Suppressor macrophage treated with lipopolysaccharide for 1 hour (primary cell): ENCODE measurements at regions not wholly inside any gene's neighbourhood (a gene's known extent, or its start where the extent isn't known, plus 50 kb on each side); places are given as distances from the start of the nearest gene placed in this dataset.

Source experiments
- DNase-seq, 3 donors: peaks; one replicate each; pipeline ENCODE4 v3.0.0-alpha.2; 2020 to 2022

- DNase-seq: no peak
Observed at GRCh38 chr5:73263001-73263710, 90.2 kb downstream of the TMEM174 start.

DNA sequence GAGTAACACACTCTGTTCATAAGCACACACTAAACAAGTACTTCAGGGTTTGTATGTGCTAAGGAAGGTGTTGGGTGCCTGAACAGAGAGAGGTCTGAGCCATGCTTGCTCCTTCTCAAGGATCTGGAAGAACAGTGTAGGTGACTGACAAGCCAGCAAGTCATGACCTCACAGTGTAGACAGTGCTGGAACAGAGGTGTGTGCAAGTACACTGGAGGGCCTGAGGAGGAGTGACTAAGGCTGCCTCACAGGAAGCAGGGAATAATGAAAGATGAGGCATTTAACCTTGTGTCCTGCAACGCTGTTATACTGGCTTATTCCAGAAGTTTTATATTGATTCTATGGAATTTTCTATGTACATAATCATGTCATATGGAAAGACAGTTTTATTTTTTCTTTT, 83.9 kb downstream of the TMEM174 start:
- DNase-seq: no peak

DNA sequence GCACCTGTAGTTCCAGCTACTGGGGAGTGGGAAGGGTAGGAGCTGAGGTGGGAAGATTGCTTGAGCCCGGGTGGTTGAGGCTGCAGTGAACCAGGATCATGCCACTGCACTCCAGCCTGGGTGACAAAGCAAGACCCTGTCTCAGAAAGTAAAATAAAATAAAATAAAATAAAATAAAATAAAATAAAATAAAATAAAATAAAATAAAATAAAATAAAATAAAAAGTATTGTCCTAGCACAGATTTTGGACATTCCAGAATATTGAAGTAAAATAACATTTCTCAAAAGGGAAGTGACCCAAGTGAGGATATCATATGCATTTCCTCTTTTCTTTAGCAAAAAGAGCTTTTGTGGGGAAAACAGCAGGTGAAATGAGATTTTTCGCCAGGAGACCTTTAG, 83.5 kb downstream of the TMEM174 start:
- peak in 1 of 3 donors; percentile 2 for DNase-seq

- no peak for DNase-seq
Observed at GRCh38 chr5:73256012-73256411, 83.0 kb downstream of the TMEM174 start.

- DNase-seq: no peak
Observed at GRCh38 chr5:73254642-73255041, 81.6 kb downstream of the TMEM174 start.

GRCh38 chr5:73253047-73253660, 80.2 kb downstream of the TMEM174 start:
- no peak for DNase-seq

DNA sequence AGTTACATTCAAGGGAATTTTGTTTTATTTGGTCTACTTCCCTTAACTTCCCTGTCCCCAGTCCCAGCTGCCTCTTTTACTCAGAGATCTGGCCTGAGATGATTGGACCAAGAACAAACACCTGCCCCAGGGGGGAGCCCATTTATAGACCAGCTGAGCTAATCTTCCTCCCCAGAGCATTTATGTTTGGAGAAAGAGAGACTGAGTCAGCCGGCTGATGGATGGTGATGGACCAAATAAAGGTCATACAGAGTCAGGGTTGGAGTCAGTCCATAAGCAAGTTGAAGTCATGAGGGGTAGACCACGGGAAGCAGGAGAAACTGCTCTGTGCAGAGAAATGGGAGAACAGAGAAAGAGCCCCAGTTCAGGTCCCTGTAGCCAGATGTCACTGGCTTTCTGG, 77.7 kb downstream of the TMEM174 start:
- DNase-seq: no peak

DNA sequence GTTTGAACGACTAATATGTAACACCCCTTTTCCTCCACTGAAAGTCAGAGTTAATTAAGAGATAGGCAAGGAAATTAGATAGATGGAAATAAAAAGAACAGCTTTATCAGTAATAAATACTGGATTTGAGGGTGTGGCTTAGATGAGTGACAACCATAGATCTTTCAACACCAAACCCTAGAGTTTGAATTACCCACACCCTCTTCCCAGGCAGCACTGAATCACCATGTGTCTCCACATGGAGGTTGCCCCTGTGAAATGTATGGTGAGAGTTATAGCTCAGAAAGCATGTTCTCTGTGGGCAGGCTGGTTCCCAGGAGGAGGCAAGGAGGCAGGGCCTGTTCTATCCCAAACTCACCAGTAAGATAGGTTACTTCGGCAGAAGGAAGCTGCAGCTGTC, 69.7 kb downstream of the TMEM174 start:
- DNase-seq: no peak

- DNase-seq: no peak
Observed at GRCh38 chr5:73238873-73239272, 65.9 kb downstream of the TMEM174 start.

GRCh38 chr5:73236541-73237128, 63.6 kb downstream of the TMEM174 start:
- no peak for DNase-seq

DNA sequence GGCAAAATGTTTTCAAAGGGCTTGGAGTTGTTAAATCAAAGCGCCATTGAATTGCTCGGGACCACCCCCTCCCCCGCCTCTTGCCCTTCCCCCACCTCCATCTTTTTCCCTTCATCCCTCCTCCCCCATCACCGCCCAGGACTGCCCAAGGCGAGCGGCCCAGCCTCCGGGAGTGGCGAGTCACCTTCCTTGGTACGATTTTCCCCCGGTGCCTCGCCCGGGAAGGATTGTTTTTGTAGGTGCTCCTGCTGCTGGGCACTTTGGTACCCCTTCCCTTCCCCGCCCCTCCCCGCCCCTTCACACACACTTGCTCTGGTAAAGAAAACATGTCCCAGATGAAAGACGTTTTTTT, 61.2 kb downstream of the TMEM174 start:
- DNase-seq: no peak

DNA sequence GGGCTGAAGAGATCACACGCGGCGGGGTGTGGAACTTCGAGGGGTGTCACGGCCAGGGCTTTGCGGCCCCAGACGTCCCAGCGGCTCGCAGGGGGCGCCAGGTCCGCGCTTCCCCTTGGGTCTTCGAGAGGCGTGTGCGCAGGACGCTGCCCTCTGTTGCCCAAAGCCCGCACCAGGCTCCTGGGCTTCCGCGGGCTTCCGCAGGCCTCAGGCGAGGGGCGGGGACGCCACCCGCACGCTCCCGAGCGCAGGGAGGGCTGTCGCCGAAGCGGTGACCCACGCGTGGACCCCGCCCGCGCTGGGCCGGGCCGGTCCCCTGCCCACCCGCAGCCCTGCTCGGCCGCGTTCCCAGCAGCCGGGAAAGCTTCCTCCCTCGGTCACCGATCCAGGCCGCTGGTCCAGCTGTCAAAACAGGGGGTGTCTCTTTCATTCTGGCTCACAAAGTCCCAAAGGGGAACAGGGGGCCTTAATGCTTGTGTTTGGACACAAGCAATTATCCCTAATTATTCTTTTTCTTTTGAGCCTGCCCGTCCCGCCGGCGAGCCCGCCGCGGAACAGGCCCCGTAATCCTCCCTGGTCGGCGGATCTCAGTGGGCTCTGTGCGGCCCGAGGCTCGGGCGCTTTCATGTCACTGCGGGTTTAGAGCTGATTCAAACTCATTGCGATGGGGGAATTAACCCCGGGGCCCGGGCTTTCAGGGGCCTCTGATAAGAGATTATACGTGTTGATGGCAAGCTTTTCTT, 60.6 kb downstream of the TMEM174 start:
- peak in 2 of 3 donors; percentile 9 to 25 for DNase-seq

DNA sequence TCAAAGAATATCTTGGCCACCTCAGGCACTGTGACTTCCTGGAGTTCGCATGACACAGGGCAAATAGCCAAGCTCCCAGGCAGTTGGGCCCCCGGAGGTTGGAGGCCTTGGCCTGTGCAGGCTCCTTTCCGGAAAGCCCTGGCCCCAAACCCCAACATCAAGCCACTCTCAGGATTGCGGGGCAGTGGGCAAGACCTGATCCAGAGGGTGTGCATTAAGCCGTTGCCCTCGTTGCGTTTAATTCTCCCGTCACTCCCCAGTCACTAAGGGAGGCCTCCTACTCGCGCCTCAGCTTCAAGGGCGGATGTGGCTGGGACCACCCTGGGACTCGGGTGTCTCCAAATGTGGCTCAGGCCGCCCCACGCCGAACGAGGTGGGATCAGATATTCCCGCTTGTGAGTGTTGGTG, 60.1 kb downstream of the TMEM174 start:
- no peak for DNase-seq

DNA sequence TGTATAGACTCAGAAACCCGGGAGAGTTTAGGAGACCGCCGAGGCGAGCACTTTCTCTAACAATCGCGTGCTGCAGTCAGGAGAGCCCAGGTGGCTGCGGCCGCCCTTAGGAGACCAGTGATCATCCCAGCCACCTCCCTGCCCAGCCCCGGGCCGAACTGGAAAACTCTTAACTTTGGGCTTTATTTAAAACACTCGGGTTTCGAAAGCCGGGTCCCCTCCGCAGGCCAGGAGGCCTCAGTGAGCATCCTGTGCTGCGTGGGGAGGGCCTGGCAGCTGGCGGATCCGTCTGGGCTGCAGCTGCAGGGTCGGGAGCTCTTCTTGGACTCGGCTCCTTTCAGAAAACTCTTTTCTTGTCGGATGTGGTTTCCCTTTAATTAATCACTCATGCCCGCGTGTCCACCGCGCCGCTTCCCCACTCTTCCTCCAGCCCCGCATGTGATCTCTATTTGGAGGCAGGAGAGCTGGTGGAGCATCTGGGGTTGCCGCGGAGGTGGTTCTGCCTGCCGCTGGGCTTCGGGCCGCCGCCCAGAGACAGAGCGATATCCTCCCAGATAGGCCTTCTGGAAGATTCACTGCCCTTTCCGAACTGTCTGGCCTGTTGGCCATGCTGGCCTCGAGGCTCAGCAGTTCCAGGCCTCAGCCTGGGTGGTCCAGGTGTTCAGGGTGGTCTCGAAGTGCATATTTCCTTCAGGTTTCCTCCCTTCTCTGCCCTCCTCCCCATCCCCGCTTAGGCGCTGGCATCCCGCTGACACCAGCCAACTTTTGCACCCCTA, 59.5 kb downstream of the TMEM174 start:
- peak in 2 of 3 donors; percentile 6 to 18 for DNase-seq

- no peak for DNase-seq
Observed at GRCh38 chr5:73231246-73231778, 58.3 kb downstream of the TMEM174 start.

DNA sequence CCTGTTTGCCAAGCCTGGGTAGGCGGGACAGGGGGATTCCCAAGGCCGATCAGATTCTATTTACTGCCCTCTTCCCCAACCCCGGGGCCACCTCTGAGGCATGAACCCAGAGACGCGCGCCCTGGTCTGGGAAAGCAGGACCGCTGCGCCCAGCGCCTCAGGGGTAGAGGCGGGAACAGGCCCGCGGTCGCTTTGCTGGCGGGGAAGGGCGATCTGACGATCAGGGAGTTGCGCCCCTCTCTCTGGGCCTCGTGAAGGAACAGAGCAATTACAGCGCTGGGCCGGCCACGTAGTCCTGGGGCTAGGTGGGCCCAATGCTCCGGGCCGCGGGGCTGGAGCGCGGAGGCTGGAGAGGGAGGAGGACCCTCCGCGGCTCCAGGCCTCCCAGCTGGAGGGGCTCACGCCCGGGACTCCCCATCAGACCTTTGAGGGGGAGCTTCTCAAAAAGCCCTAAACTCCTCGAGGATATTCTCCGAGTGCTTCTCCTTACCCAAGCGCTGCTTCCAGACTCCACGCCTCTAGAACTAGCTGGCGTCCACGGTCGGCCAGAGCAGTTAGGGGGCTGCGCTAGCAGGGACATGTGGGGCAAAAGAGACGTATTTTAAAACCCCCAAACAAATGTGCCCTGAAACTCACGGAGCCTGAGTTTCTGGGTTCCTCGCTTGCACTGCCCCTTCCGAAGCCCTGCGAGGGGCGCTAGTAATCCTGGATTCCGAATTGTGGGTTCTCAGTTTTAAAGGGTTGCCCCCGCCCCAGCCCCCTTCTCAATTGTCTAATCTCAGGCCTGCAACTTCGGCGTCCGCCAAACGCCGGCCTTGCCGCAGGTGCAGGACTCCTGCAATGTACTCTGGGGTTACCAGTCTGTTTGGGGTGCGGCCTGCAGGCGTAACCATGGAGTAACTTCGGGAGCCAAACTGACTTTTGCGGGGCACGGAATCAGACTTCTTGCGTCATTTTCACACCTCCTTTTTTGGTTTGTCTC, 57.6 kb downstream of the TMEM174 start:
- DNase-seq: peak in 1 of 3 donors; percentile 21

GRCh38 chr5:73229271-73229670, 56.3 kb downstream of the TMEM174 start:
- DNase-seq: no peak

DNA sequence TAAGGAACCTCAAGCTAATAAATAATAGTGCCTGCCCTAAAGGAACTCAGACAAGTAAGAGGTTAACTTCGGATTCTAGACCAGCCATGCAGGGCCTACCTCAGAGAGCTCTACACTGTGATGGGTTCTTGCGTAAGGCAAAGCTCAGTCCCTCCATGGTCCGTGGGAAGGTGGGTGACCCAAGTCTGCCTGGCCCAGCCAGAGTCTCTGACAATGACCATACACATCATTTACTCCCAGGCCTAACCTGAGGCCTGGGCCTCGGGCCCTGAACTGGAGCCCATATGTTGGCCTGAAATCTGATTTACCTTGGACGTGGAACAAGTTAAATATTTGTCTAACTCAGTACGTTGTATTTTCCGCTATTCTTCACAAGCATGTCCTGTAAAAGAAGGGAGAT, 55.1 kb downstream of the TMEM174 start:
- DNase-seq: no peak
